ACC112 (cell line): ENCODE measurements at regions not wholly inside any gene's neighbourhood (a gene's known extent, or its start where the extent isn't known, plus 50 kb on each side); places are given as distances from the start of the nearest gene placed in this dataset.

Experiments used
- H2AFZ ChIP-seq: fragments of 200-600 bp; sonication (generic); one replicate; pipeline ENCODE4 v1.6.0; 2017; ENCODE audit warnings: antibody characterized with exemption, low read length; ENCODE audit not compliant: unreplicated experiment
- H3K27ac ChIP-seq: fragments of 200-600 bp; sonication (generic); 2 replicates; pipeline ENCODE4 v1.5.1; 2014; ENCODE audit warnings: low read depth, mild to moderate bottlenecking, antibody characterized with exemption, low read length, moderate library complexity
- H3K27me3 ChIP-seq: fragments of 200-600 bp; sonication (generic); 2 replicates; pipeline ENCODE4 v1.6.1; 2014; ENCODE audit warnings: mild to moderate bottlenecking, antibody characterized with exemption, low read length, moderate library complexity, mixed read lengths; ENCODE audit not compliant: insufficient read depth
- H3K36me3 ChIP-seq: fragments of 200-600 bp; sonication (generic); 2 replicates; pipeline ENCODE4 v1.6.1; 2016; ENCODE audit warnings: mild to moderate bottlenecking, antibody characterized with exemption, low read length, moderate library complexity, mixed read lengths; ENCODE audit not compliant: insufficient read depth
- H3K4me1 ChIP-seq: fragments of 200-600 bp; sonication (generic); one replicate; pipeline ENCODE4 v1.6.1; 2016; ENCODE audit warnings: low read length, mixed read lengths; ENCODE audit not compliant: insufficient read depth, unreplicated experiment, control insufficient read depth
- H3K4me3 ChIP-seq: fragments of 200-600 bp; sonication (generic); 2 replicates; pipeline ENCODE4 v1.5.1; 2014; ENCODE audit warnings: mild to moderate bottlenecking, low read depth, low read length
- H3K79me2 ChIP-seq: fragments of 200-600 bp; sonication (generic); one replicate; pipeline ENCODE4 v1.6.0; 2016; ENCODE audit warnings: low read length; ENCODE audit not compliant: control insufficient read depth, unreplicated experiment, insufficient read depth

- Histone ChIP-seq H2AFZ (no peak overlapping the region), H3K4me3 (no peak overlapping the region), H3K4me1 (no peaks in the 10 kb centered on the region), H3K27ac (no peak overlapping the region), H3K27me3 (no peaks in the 10 kb centered on the region), H3K79me2 (no peaks in the 10 kb centered on the region), H3K36me3 (no peaks in the 10 kb centered on the region)
These were observed 160.5 kb upstream of the GSE1 start for GRCh38 chr16:85452364-85453193.

- H3K4me1 ChIP-seq, result no peaks in the 10 kb centered on the region
- H3K79me2 ChIP-seq, result no peaks in the 10 kb centered on the region
- H3K27me3 ChIP-seq, result no peaks in the 10 kb centered on the region
- no peak overlapping the region for H3K27ac ChIP-seq
- H3K4me3 ChIP-seq, result no peak overlapping the region
- no peaks in the 10 kb centered on the region for H3K36me3 ChIP-seq
- no peak overlapping the region for H2AFZ ChIP-seq
These were observed 159.9 kb upstream of the GSE1 start for GRCh38 chr16:85453194-85453678.

GRCh38 chr16:85453703-85454102 is 159.4 kb upstream of the GSE1 start:
- no peak overlapping the region for H3K27ac ChIP-seq

GRCh38 chr16:85454171-85454872 is 158.8 kb upstream of the GSE1 start:
- Histone ChIP-seq H3K36me3 (no peaks in the 10 kb centered on the region), H3K27me3 (no peaks in the 10 kb centered on the region), H3K79me2 (no peaks in the 10 kb centered on the region), H3K27ac (no peak overlapping the region), H2AFZ (no peak overlapping the region), H3K4me1 (no peaks in the 10 kb centered on the region), H3K4me3 (no peak overlapping the region)

More at GRCh38 chr16:85453703-85454102, 159.4 kb upstream of the GSE1 start:
- no peak overlapping the region for H3K4me3 ChIP-seq
- no peaks in the 10 kb centered on the region for H3K79me2 ChIP-seq
- H3K4me1 ChIP-seq, result no peaks in the 10 kb centered on the region
- H3K27me3 ChIP-seq, result no peaks in the 10 kb centered on the region
- H3K36me3 ChIP-seq, result no peaks in the 10 kb centered on the region
- H2AFZ ChIP-seq, result no peak overlapping the region

- Histone ChIP-seq H3K27ac (no peak overlapping the region), H3K36me3 (no peaks in the 10 kb centered on the region), H3K79me2 (no peaks in the 10 kb centered on the region), H3K4me3 (no peak overlapping the region), H2AFZ (no peak overlapping the region), H3K4me1 (peaks cover 2% of the 10 kb centered on the region), H3K27me3 (no peaks in the 10 kb centered on the region)
These were observed 157.6 kb upstream of the GSE1 start for GRCh38 chr16:85455534-85455933.

- no peaks in the 10 kb centered on the region for H3K27me3 ChIP-seq
- H2AFZ ChIP-seq, result no peak overlapping the region
- no peak overlapping the region for H3K27ac ChIP-seq
- no peaks in the 10 kb centered on the region for H3K36me3 ChIP-seq
- H3K4me1 ChIP-seq, result peaks cover 20% of the 10 kb centered on the region
- no peak overlapping the region for H3K4me3 ChIP-seq
- H3K79me2 ChIP-seq, result no peaks in the 10 kb centered on the region
These were observed 155.8 kb upstream of the GSE1 start for GRCh38 chr16:85457366-85457765.

- no peaks in the 10 kb centered on the region for H3K79me2 ChIP-seq
- H2AFZ ChIP-seq, result no peak overlapping the region
- H3K4me3 ChIP-seq, result no peak overlapping the region
- no peak overlapping the region for H3K27ac ChIP-seq
- H3K36me3 ChIP-seq, result no peaks in the 10 kb centered on the region
- H3K4me1 ChIP-seq, result peaks cover 21% of the 10 kb centered on the region
- 0 out of 2 replicates have a peak, but pooled peaks cover 3% of the 10 kb centered on the region for H3K27me3 ChIP-seq
These were observed 154.2 kb upstream of the GSE1 start for GRCh38 chr16:85458968-85459367.

GRCh38 chr16:85459529-85460251 is 153.4 kb upstream of the GSE1 start:
- Histone ChIP-seq H3K36me3 (no peaks in the 10 kb centered on the region), H3K79me2 (no peaks in the 10 kb centered on the region), H3K27me3 (0 out of 2 replicates have a peak, but pooled peaks cover 3% of the 10 kb centered on the region), H3K4me1 (peaks cover 21% of the 10 kb centered on the region), H2AFZ (no peak overlapping the region), H3K27ac (no peak overlapping the region), H3K4me3 (no peak overlapping the region)

- Histone ChIP-seq H3K27me3 (0 out of 2 replicates have a peak, but pooled peaks cover 3% of the 10 kb centered on the region), H3K4me1 (peaks cover 23% of the 10 kb centered on the region), H3K79me2 (no peaks in the 10 kb centered on the region)
These were observed 152.7 kb upstream of the GSE1 start for GRCh38 chr16:85460252-85461021.

More at GRCh38 chr16:85460252-85461021, 152.7 kb upstream of the GSE1 start:
- Histone ChIP-seq H3K4me3 (no peak overlapping the region), H3K27ac (no peak overlapping the region), H2AFZ (no peak overlapping the region), H3K36me3 (no peaks in the 10 kb centered on the region)
